HepG2 (cell line): ENCODE measurements at regions not wholly inside any gene's neighbourhood (a gene's known extent, or its start where the extent isn't known, plus 50 kb on each side); places are given as distances from the start of the nearest gene placed in this dataset.

Source experiments
- AKNA ChIP-seq: sonication (generic); formaldehyde crosslinking; IDR thresholded peaks from 2 replicates; pipeline ENCODE4 v1.4.0; 2020; ENCODE audit warnings: missing genetic modification reagents, borderline replicate concordance
- ATF3 ChIP-seq: sonication (generic); formaldehyde crosslinking; IDR thresholded peaks from 2 replicates; pipeline ENCODE4 v1.4.0; 2020; ENCODE audit warnings: missing genetic modification reagents
- ATRX ChIP-seq: sonication (generic); formaldehyde crosslinking; IDR thresholded peaks from 2 replicates; pipeline ENCODE4 v1.4.0; 2020; ENCODE audit warnings: missing genetic modification reagents, borderline replicate concordance
- CBX1 ChIP-seq: IDR thresholded peaks from one replicate; pipeline ENCODE4 v1.6.1; 2016; ENCODE audit warnings: antibody characterized with exemption, low read depth
- CCAR2 ChIP-seq: fragments of 200-400 bp; formaldehyde crosslinking; optimal IDR thresholded peaks from 2 replicates; pipeline ENCODE3; 2018; ENCODE audit warnings: low read depth, mild to moderate bottlenecking, low read length, moderate library complexity
- DPF2 ChIP-seq: sonication (generic); formaldehyde crosslinking; IDR thresholded peaks from 2 replicates; pipeline ENCODE4 v1.4.0; 2020; ENCODE audit warnings: mild to moderate bottlenecking, low read depth, missing genetic modification reagents, borderline replicate concordance
- ELK4 ChIP-seq: sonication (generic); formaldehyde crosslinking; IDR thresholded peaks from 2 replicates; pipeline ENCODE4 v1.9.0; 2021; ENCODE audit warnings: missing genetic modification reagents, borderline replicate concordance
- MIXL1 ChIP-seq: IDR thresholded peaks from 2 replicates; pipeline ENCODE4 v1.6.1; 2016
- MYNN ChIP-seq: sonication (generic); formaldehyde crosslinking; IDR thresholded peaks from 2 replicates; pipeline ENCODE4 v1.4.0; 2020; ENCODE audit warnings: mild to moderate bottlenecking, low read depth, missing genetic modification reagents
- RFX1 ChIP-seq: fragments of 450-650 bp; IDR thresholded peaks from 2 replicates; pipeline ENCODE4 v1.6.1; 2017
- TAF15 ChIP-seq: fragments of 200-400 bp; formaldehyde crosslinking; IDR thresholded peaks from one replicate; pipeline ENCODE4 v1.6.1; 2018; ENCODE audit warnings: mild to moderate bottlenecking, low read depth, low read length; ENCODE audit not compliant: poor library complexity, severe bottlenecking
- ZNF296 ChIP-seq: sonication (generic); formaldehyde crosslinking; conservative IDR thresholded peaks from 2 replicates; pipeline ENCODE4 v1.5.0; 2020; ENCODE audit warnings: mild to moderate bottlenecking, missing genetic modification reagents
- ZNF354B ChIP-seq: sonication (generic); formaldehyde crosslinking; IDR thresholded peaks from 2 replicates; pipeline ENCODE4 v1.8.0; 2022; ENCODE audit warnings: mild to moderate bottlenecking, missing genetic modification reagents
- ZNF646 ChIP-seq: sonication (generic); formaldehyde crosslinking; IDR thresholded peaks from 2 replicates; pipeline ENCODE4 v1.9.0; 2021; ENCODE audit warnings: mild to moderate bottlenecking, missing genetic modification reagents
- ZUFSP ChIP-seq: sonication (generic); formaldehyde crosslinking; IDR thresholded peaks from 2 replicates; pipeline ENCODE4 v1.9.0; 2021; ENCODE audit warnings: missing genetic modification reagents, mild to moderate bottlenecking, borderline replicate concordance

- TF ChIP-seq ATF3 (CRISPR knock-in tag) (no peak), CBX1 (no peak), ZNF296 (no peak), DPF2 (peak; percentile 58), MIXL1 (no peak), MYNN (CRISPR knock-in tag) (no peak), ZUFSP (CRISPR knock-in tag) (no peak), TAF15 (no peak), ZNF354B (CRISPR knock-in tag) (no peak; the same call in 1 of the 2 replicates), ELK4 (CRISPR knock-in tag) (no peak), AKNA (CRISPR knock-in tag) (no peak), ZNF646 (CRISPR knock-in tag) (peak; percentile 92), RFX1 (no peak), ATRX (CRISPR knock-in tag) (no peak), CCAR2 (no peak)
Observed at GRCh38 chr2:8627019-8627691, 54.7 kb upstream of the ID2 start (continued).
